ENCODE measurements at regions not wholly inside any gene's neighbourhood (a gene's known extent, or its start where the extent isn't known, plus 50 kb on each side); places are given as distances from the start of the nearest gene placed in this dataset.
"Not testable (repeated sequence)": the region's sequence is repeated elsewhere in the genome, so short reads cannot be mapped to it uniquely, and the experiment has no call there.

DNA sequence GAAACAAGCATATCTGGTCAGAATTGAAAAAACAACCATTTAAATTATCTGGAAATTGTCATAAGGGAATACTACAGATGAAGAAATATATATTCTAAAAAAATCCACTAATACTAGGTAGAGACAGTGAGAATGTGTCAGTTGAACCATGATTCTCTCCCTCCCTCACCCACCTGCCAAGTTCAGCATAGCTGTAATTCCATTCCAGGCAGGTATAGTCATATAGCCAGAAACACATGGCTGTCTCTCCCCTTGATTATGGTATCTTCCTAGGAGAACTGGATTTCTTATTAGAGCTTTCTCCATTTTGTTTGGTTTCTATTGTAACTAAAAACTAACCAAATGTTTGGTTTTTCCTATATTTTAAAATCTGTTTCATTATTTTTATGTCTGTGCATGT lies 509.2 kb downstream of the CDH10 start:
- DNase-seq (ENCODE audit: low read depth), result peak; percentile 4

DNA sequence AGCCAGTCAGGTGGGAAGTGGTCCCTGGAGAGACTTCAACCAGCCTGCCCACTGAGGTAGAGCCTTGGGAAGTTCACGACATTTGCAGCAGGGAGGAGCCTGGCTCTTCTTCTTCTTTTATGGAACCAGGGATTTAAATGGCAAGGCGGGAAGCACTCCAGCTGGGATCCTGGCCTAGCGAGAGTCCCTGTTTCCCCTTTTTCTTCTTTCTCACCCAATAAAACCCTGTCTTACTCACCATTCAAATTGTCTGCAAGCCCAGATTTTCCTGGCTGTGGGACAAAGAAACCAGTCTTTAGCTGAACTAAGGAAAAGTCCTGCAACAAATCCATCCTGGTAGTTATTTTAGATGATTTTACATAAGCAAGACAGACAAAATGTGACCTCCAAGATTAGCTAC lies 503.7 kb downstream of the CDH10 start:
- no peak for DNase-seq (ENCODE audit: low read depth)

DNA sequence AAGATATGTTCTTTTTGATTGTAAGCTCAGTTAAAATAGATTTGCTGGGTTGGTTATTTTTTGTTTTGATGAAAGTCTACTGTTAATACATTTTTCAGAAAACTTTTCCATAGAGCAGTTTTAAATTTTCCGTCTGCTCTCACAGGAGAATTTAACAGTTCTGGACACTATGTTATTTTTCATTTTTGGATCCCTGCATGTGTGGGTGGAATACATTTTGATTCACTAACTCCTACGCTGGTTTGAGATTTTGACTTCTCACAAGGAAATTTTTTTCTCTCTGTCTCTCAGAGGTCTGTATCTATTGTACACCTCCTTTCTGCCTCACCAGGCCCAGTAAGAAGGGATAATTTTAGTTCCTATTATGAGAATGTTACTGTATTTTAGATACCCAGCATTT lies 502.4 kb downstream of the CDH10 start:
- DNase-seq (ENCODE audit: low read depth), result no peak

- no peak for DNase-seq (ENCODE audit: low read depth)
Measured at GRCh38 chr5:24145806-24146205, 499.0 kb downstream of the CDH10 start.

DNA sequence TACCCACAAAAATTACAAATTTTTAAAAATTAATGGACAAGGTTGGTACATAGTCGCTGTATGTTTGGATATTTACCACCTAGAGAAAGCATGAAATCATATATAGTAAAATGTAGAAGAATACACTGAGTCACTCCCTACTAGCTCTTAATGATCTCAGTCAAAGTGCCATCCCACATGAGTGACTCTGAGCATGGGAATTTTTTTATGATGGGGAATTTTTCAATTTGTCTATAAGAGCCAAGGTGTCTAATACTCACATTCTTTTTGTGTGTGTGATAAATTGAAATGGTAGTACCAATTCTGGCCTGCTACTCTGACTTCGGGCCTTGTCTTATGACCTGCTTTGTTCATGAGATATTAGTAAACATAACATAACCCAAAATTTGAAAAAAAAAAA lies 483.2 kb downstream of the CDH10 start:
- DNase-seq (ENCODE audit: low read depth), result peak; percentile 81

- DNase-seq (ENCODE audit: low read depth), result no peak
Measured at GRCh38 chr5:24162343-24162742, 482.4 kb downstream of the CDH10 start.

GRCh38 chr5:24163091-24163490 lies 481.7 kb downstream of the CDH10 start:
- DNase-seq (ENCODE audit: low read depth), result peak; percentile 85

DNA sequence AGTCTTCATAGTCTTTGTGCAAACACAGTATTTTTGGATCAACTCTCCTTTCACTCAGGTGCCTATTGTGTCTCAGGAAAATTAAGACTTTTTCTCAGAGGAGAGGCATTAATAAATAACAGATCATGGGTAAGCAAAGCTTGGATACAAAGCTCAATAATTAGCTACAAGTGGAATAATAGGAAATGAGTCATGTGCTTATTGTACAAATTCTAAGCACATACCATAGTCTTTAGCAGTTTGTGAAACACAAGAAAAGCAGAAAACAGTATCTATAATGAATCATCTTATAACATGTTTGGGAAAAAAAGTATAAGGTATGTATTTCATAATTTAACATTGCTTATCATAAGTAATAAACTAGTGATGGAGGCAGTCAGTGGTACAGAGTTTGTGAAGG lies 477.0 kb downstream of the CDH10 start:
- DNase-seq (ENCODE audit: low read depth), result no peak

DNA sequence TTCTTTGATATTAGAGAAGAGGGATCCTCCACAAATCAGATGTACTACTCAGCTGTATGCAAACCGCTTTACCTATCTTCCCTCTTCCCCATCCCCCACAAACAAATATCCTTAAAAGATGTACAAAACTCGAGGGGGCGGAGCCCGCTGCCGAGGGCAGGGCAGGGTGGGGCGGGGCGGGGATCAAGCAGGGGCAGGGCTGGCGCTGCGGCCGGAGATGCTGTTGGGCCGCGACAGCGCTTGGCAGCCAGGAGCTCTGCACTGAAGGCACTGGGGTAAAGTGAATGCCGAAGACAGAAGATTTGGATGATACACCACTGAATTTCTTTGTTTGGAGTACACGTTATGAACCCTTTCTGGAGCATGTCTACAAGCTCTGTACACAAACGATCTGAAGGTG lies 474.8 kb downstream of the CDH10 start:
- DNase-seq (ENCODE audit: low read depth), result no peak

- DNase-seq (ENCODE audit: low read depth), result not testable (repeated sequence)
Measured at GRCh38 chr5:24170930-24171329, 473.8 kb downstream of the CDH10 start.

- DNase-seq (ENCODE audit: low read depth), result no peak
Measured at GRCh38 chr5:24177821-24178220, 467.0 kb downstream of the CDH10 start.

GRCh38 chr5:24183981-24184380 lies 460.8 kb downstream of the CDH10 start:
- peak; percentile 88 for DNase-seq (ENCODE audit: low read depth)

- DNase-seq (ENCODE audit: low read depth), result no peak
Measured at GRCh38 chr5:24188216-24188925, 456.4 kb downstream of the CDH10 start.

GRCh38 chr5:24196789-24197188 lies 448.0 kb downstream of the CDH10 start:
- DNase-seq (ENCODE audit: low read depth), result no peak

- no peak for DNase-seq (ENCODE audit: low read depth)
Measured at GRCh38 chr5:24208686-24209106, 436.1 kb downstream of the CDH10 start.

- no peak for DNase-seq (ENCODE audit: low read depth)
Measured at GRCh38 chr5:24215114-24215513, 429.7 kb downstream of the CDH10 start.

- peak; percentile 85 for DNase-seq (ENCODE audit: low read depth)
Measured at GRCh38 chr5:24222876-24223275, 421.9 kb downstream of the CDH10 start.

- peak; percentile 42 for DNase-seq (ENCODE audit: low read depth)
Measured at GRCh38 chr5:24225051-24225450, 419.7 kb downstream of the CDH10 start.

- DNase-seq (ENCODE audit: low read depth), result no peak
Measured at GRCh38 chr5:24226479-24226878, 418.3 kb downstream of the CDH10 start.

GRCh38 chr5:24227881-24228280 lies 416.9 kb downstream of the CDH10 start:
- not testable (repeated sequence) for DNase-seq (ENCODE audit: low read depth)

DNA sequence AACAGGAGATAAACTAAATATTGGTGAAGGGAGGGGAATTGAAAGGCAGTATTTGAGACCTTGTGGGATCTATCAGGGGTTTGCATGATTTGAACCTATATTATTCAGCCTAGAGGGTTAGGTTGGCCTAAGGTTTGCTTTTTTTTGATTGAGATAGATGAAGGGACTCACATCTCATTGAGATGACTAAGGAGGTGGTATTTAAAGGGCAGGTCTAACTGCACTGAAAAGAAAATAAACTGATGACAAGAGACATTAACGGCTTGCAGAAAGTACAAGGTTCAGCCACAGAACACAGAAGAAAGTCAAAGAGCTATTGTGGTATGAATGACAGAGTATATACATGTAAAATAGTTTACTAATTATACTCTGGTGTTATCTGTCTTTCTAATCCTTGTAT lies 412.7 kb downstream of the CDH10 start:
- DNase-seq (ENCODE audit: low read depth), result no peak

DNA sequence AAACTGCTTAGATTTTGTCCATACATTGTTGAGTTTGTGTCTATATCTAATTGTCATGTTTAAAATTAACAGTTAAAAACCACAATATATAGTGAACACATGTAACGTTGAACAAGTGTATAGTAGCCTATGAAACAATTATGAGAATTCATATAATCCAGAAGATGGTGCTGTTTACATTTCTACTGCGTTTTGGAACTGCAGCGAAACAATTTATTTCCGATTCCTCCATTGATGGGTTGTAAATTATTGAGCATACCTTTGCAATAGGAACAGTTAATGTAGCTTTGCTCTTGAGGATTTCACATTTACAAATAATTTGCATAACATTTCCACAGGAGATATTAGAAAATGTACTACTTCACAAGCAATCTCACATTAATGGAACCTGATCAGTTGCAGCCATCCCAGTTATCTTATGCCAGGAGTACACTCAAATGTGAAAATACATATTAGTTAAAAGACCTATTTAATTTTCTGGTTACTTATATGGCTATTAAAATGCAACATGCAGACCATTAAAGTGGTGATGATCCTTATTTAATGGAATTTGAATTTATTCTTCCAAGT lies 411.8 kb downstream of the CDH10 start:
- DNase-seq (ENCODE audit: low read depth), result no peak

GRCh38 chr5:24235946-24236345 lies 408.8 kb downstream of the CDH10 start:
- no peak for DNase-seq (ENCODE audit: low read depth)

- DNase-seq (ENCODE audit: low read depth), result no peak
Measured at GRCh38 chr5:24245821-24246220, 399.0 kb downstream of the CDH10 start.

Data from HS-5 (cell line).